NB4 (cell line): ENCODE measurements at regions not wholly inside any gene's neighbourhood (a gene's known extent, or its start where the extent isn't known, plus 50 kb on each side); places are given as distances from the start of the nearest gene placed in this dataset.

Experiments
- CTCF ChIP-seq: IDR thresholded peaks from one replicate; pipeline ENCODE4 v1.5.1; 2012; ENCODE audit warnings: low read depth, low read length
- MAX ChIP-seq: IDR thresholded peaks from 2 replicates; pipeline ENCODE4 v1.6.1; 2011; ENCODE audit warnings: low read depth, low read length
- MYC ChIP-seq: IDR thresholded peaks from 2 replicates; pipeline ENCODE4 v1.6.1; 2011; ENCODE audit warnings: low read depth, low read length
- POLR2A ChIP-seq: IDR thresholded peaks from 2 replicates; pipeline ENCODE4 v1.6.1; 2011; ENCODE audit warnings: mild to moderate bottlenecking; ENCODE audit not compliant: insufficient read length; ENCODE audit errors: extremely low read depth

GRCh38 chr2:128803222-128803621 is 484.6 kb upstream of the HS6ST1 start:
- TF ChIP-seq CTCF = no peak
- no peak for TF ChIP-seq POLR2A
- TF ChIP-seq MAX = no peak
- TF ChIP-seq MYC = no peak
